ENCODE measurements at regions not wholly inside any gene's neighbourhood (a gene's known extent, or its start where the extent isn't known, plus 50 kb on each side); places are given as distances from the start of the nearest gene placed in this dataset.

DNA sequence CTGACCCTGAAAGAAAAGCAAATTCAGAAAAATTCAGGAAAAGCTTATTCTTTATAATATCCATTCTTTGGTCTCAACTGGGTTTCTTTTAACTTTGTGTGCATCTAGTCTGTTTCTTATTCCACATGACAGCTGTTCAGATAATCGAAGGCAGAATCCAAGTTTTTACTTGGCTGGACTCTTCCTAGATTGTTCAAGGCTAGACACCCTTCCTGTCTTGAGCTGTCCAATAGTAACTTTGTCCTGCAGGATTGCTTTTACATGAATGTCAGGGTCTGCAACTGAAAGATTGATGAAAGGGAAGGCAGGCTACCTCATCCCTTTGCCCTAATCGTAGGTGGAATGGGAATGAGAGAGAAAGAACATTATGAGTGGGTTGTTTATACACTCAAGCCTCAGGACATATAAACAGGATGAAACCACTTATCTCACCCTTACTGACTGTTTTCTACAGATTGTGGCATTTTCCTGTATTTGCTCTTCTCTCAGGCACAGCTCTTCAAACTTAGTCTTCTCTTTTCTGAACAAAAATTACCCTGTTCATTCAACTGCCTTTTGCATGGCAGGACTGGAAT lies 76.9 kb downstream of the LEPR start:
- DNase-seq = no peak
- H3K27ac ChIP-seq (ENCODE audit: low read depth, low read length) = no peak overlapping the region
- Mint-ChIP-seq H3K36me3 (peaks cover 0 to 17% of the 10 kb centered on the region in 2 donors), H3K4me3 (no peak overlapping the region), H3K27ac (no peak overlapping the region), H3K9me3 (peaks cover 0 to 2% (median 0%) of the 10 kb centered on the region in 8 donors), H3K27me3 (peaks cover 0 to 3% of the 10 kb centered on the region in 2 donors), H3K4me1 (no peaks in the 10 kb centered on the region)
- no peaks in the 10 kb centered on the region for H3K4me1 ChIP-seq (ENCODE audit: insufficient read depth, low read length)
- POLR2A ChIA-PET (ENCODE audit: partially characterized antibody) = no interaction called here
- H3K36me3 ChIP-seq (ENCODE audit: insufficient read depth, low read length) = no peaks in the 10 kb centered on the region
- intact Hi-C loops (cut with micrococcal nuclease) = no loop called here
- no peaks in the 10 kb centered on the region for H3K27me3 ChIP-seq (ENCODE audit: insufficient read depth, low read length)
- CTCF ChIA-PET (ENCODE audit: partially characterized antibody) = no interaction called here
- no peak overlapping the region for H3K4me3 ChIP-seq (ENCODE audit: low read length in 2 of 2)
- no peaks in the 10 kb centered on the region for H3K9me3 ChIP-seq (ENCODE audit: control insufficient read depth in 1 of 2, low read length in 2 of 2)

DNA sequence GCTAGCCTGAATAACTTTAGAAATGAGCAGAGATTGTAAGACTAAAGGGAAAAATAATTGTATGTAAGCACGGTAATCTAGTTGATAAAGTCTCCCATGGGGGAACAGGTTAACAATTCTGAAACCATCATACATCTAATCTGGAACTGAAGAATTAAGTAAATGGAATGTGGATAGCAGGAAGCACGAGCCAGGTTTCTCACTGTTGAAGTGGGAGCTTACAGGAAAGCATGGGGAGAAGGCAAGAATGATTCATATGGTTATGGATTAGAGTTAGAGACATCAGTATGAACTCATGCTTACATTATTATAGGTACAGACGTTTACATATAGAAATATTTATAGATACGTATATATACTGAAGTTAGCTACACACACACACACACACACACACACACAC lies 83.0 kb downstream of the LEPR start:
- Histone ChIP-seq H3K27me3 (ENCODE audit: insufficient read depth, low read length) (no peaks in the 10 kb centered on the region), H3K36me3 (ENCODE audit: insufficient read depth, low read length) (no peaks in the 10 kb centered on the region), H3K4me1 (ENCODE audit: insufficient read depth, low read length) (no peaks in the 10 kb centered on the region), H3K4me3 (ENCODE audit: low read length in 2 of 2) (no peak overlapping the region), H3K9me3 (ENCODE audit: control insufficient read depth in 1 of 2, low read length in 2 of 2) (no peaks in the 10 kb centered on the region), H3K27ac (ENCODE audit: low read depth, low read length) (no peak overlapping the region)
- ChIA-PET POLR2A (ENCODE audit: partially characterized antibody) (interaction anchor here (0.7 kb wide), 1 partner anchor 1415 kb away, joined by 3 read pairs; no protein-coding TSS in a partner anchor), CTCF (ENCODE audit: partially characterized antibody) (no interaction called here)
- Mint-ChIP-seq H3K27me3 (no peaks in the 10 kb centered on the region), H3K4me3 (no peak overlapping the region), H3K27ac (no peak overlapping the region), H3K4me1 (no peaks in the 10 kb centered on the region), H3K9me3 (peaks cover 0 to 7% (median 0%) of the 10 kb centered on the region in 8 donors), H3K36me3 (peaks cover 0 to 6% of the 10 kb centered on the region in 2 donors)
- intact Hi-C loops (cut with micrococcal nuclease) = no loop called here
- no peak for DNase-seq

DNA sequence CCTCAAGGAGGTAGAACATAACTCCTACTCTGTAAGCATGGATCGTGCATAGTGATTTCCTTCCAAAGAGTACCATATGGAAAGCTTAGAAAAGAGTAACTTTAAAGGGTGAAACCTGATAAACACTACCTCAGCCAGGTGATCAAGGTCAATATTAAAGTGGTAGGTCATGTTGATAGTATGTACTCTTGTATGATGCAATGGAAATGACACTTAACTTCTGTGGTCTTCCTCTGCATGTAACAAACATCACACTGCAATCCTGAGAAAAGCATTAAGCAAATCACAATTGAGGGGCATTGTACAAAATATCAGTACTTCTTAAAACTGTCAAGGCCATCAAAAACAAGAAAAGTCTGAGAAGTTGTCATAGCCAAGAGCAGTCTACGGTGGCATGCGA lies 83.8 kb downstream of the LEPR start:
- Mint-ChIP-seq H3K4me3 (no peak overlapping the region), H3K36me3 (peaks cover 0 to 6% of the 10 kb centered on the region in 2 donors), H3K27ac (no peak overlapping the region), H3K9me3 (peaks cover 0 to 10% (median 0%) of the 10 kb centered on the region in 8 donors), H3K27me3 (no peaks in the 10 kb centered on the region), H3K4me1 (no peaks in the 10 kb centered on the region)
- Histone ChIP-seq H3K9me3 (ENCODE audit: control insufficient read depth in 1 of 2, low read length in 2 of 2) (no peaks in the 10 kb centered on the region), H3K27ac (ENCODE audit: low read depth, low read length) (no peak overlapping the region), H3K4me1 (ENCODE audit: insufficient read depth, low read length) (no peaks in the 10 kb centered on the region), H3K36me3 (ENCODE audit: insufficient read depth, low read length) (no peaks in the 10 kb centered on the region), H3K27me3 (ENCODE audit: insufficient read depth, low read length) (no peaks in the 10 kb centered on the region), H3K4me3 (ENCODE audit: low read length in 2 of 2) (no peak overlapping the region)
- intact Hi-C loops (cut with micrococcal nuclease) = no loop called here
- POLR2A ChIA-PET (ENCODE audit: partially characterized antibody) = no interaction called here
- DNase-seq = no peak
- CTCF ChIA-PET (ENCODE audit: partially characterized antibody) = no interaction called here

DNA sequence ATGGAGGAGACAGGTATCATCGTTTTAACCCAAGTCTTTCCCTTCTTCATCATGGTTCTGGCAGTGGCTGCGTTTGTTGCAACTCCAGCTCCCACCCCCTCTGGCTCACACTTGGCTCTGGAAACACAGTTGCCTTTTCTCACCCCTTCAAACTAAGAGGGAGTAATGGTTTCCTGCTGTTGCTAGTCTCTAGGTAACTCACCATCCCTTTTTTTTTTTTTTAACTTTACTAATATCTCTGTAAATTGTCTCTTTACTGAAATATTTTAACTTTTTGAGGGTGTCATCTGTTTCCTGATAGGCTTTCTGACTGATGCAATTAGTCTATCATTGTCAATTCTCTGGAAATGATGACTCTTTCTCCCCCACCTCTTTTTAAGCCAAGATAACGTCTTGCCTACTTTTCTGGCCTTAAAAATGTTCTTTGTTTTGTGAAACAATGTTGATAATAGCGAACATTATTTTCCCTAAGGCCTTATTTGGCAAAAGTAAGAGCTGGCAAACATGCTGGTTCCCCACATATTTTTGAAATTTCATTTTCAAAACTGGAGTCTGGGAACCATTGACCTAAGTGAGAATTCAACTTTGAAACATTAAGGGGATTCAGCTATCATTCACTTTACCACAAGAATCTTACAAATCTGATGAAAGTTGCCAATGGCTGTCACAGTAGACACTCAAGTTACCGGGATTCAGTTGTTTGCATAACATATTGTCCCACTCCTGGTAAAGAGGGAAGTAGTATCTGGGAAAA lies 85.3 kb downstream of the LEPR start:
- no peaks in the 10 kb centered on the region for H3K4me1 Mint-ChIP-seq
- POLR2A ChIA-PET (ENCODE audit: partially characterized antibody) = no interaction called here
- no peak overlapping the region for H3K27ac Mint-ChIP-seq
- no peaks in the 10 kb centered on the region for H3K27me3 ChIP-seq (ENCODE audit: insufficient read depth, low read length)
- no peaks in the 10 kb centered on the region for H3K27me3 Mint-ChIP-seq
- H3K27ac ChIP-seq (ENCODE audit: low read depth, low read length) = no peak overlapping the region
- H3K4me1 ChIP-seq (ENCODE audit: insufficient read depth, low read length) = no peaks in the 10 kb centered on the region
- H3K4me3 Mint-ChIP-seq = no peak overlapping the region
- intact Hi-C loops (cut with micrococcal nuclease) = no loop called here
- peaks cover 0 to 10% (median 0%) of the 10 kb centered on the region in 8 donors for H3K9me3 Mint-ChIP-seq
- CTCF ChIA-PET (ENCODE audit: partially characterized antibody) = no interaction called here
- H3K9me3 ChIP-seq (ENCODE audit: control insufficient read depth in 1 of 2, low read length in 2 of 2) = no peaks in the 10 kb centered on the region
- DNase-seq = no peak
- H3K36me3 Mint-ChIP-seq = no peaks in the 10 kb centered on the region
- H3K36me3 ChIP-seq (ENCODE audit: insufficient read depth, low read length) = no peaks in the 10 kb centered on the region
- no peak overlapping the region for H3K4me3 ChIP-seq (ENCODE audit: low read length in 2 of 2)

DNA sequence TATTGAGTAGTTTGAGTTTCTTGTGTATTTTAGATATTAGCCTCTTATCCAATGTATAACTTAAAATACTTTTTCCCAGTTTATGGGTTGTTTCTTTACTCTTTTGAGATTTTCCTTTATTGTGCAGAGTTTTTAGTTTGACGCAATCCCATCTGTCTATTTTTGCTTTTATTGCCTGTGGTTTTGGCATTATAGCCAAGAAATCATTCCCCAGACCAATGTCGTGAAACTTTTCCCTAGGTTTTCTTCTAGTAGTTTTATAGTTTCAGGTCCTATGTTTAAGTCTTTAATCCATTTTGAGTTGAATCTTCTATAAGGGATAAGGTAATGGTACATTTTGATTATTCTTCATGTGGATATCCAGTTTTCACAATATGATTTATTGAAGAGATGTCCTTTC lies 87.6 kb downstream of the LEPR start:
- Mint-ChIP-seq H3K27me3 (no peaks in the 10 kb centered on the region), H3K9me3 (peaks cover 0 to 10% (median 0%) of the 10 kb centered on the region in 8 donors), H3K4me1 (no peaks in the 10 kb centered on the region), H3K27ac (no peak overlapping the region), H3K4me3 (no peak overlapping the region), H3K36me3 (no peaks in the 10 kb centered on the region)
- Histone ChIP-seq H3K27ac (ENCODE audit: low read depth, low read length) (no peak overlapping the region), H3K4me1 (ENCODE audit: insufficient read depth, low read length) (no peaks in the 10 kb centered on the region), H3K27me3 (ENCODE audit: insufficient read depth, low read length) (no peaks in the 10 kb centered on the region), H3K36me3 (ENCODE audit: insufficient read depth, low read length) (no peaks in the 10 kb centered on the region), H3K9me3 (ENCODE audit: control insufficient read depth in 1 of 2, low read length in 2 of 2) (no peaks in the 10 kb centered on the region), H3K4me3 (ENCODE audit: low read length in 2 of 2) (no peak overlapping the region)
- ChIA-PET POLR2A (ENCODE audit: partially characterized antibody) (no interaction called here), CTCF (ENCODE audit: partially characterized antibody) (no interaction called here)
- DNase-seq = no peak
- intact Hi-C loops (cut with micrococcal nuclease) = no loop called here

DNA sequence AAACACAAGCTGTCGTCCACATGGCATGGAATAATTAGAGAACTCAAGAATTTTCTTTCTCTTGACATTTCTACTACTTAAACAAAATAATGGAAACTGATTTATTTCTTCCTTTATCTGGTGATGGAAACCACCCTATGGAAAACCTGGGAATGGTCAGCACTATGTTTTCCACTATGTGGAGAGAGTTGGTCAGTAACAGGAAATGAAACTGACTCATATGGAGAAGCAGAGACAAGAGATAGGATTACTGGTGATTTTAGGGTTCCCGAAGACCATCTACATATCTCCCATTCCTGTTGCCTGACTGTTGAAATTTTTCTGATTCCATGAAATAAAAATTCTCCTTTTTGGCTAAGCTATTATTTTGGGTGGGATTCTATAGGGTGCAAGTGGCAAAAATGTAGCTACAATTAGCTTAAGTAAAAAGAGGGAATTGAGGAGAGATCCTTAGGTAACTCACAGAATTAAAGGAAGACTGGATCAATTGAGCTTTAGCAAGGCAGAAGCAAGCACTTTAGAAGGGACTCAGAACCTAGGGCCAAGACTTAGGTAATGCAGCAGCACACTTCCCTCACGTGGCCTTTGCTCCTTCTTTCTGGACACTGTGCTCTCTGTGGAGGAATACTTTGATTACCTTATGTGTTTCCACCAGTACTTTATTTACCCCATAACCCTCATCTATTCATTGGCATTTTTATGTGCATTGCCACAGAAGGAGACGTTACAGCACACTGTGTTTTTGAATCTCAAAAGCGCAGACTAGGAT lies 89.6 kb downstream of the LEPR start:
- no peak overlapping the region for H3K27ac Mint-ChIP-seq
- no peaks in the 10 kb centered on the region for H3K27me3 Mint-ChIP-seq
- Histone ChIP-seq H3K9me3 (ENCODE audit: control insufficient read depth in 1 of 2, low read length in 2 of 2) (no peaks in the 10 kb centered on the region), H3K36me3 (ENCODE audit: insufficient read depth, low read length) (no peaks in the 10 kb centered on the region), H3K27me3 (ENCODE audit: insufficient read depth, low read length) (no peaks in the 10 kb centered on the region), H3K27ac (ENCODE audit: low read depth, low read length) (no peak overlapping the region), H3K4me3 (ENCODE audit: low read length in 2 of 2) (no peak overlapping the region), H3K4me1 (ENCODE audit: insufficient read depth, low read length) (no peaks in the 10 kb centered on the region)
- CTCF ChIA-PET (ENCODE audit: partially characterized antibody) = interaction anchor here (1.0 kb wide), 1 partner anchor 177 kb away, joined by 3 read pairs; no protein-coding TSS in a partner anchor
- no peak for DNase-seq
- intact Hi-C loops (cut with micrococcal nuclease) = no loop called here
- no peak overlapping the region for H3K4me3 Mint-ChIP-seq
- no peaks in the 10 kb centered on the region for H3K36me3 Mint-ChIP-seq
- POLR2A ChIA-PET (ENCODE audit: partially characterized antibody) = no interaction called here
- H3K4me1 Mint-ChIP-seq = no peaks in the 10 kb centered on the region
- peaks cover 0 to 10% (median 0%) of the 10 kb centered on the region in 8 donors for H3K9me3 Mint-ChIP-seq

DNA sequence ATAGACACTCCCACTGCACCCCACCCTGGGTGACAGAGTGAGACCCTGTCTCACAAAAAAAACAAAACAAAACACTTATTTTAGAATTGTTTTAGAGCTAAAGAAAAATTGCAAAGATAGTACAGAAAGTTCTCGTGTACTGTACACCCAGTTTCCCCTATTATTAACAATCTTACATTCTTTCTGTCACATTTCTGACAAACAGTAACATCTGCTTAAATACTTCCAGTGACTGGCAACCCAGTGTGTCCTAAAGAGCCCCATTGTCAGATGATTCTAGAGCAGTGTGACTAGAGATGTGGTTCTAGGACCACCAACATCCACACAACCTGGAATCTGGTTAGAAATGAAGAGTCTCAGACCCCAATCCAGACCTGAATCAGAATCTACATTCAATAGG lies 90.5 kb downstream of the LEPR start:
- Histone ChIP-seq H3K27me3 (ENCODE audit: insufficient read depth, low read length) (no peaks in the 10 kb centered on the region), H3K4me1 (ENCODE audit: insufficient read depth, low read length) (no peaks in the 10 kb centered on the region), H3K9me3 (ENCODE audit: control insufficient read depth in 1 of 2, low read length in 2 of 2) (no peaks in the 10 kb centered on the region), H3K27ac (ENCODE audit: low read depth, low read length) (no peak overlapping the region), H3K36me3 (ENCODE audit: insufficient read depth, low read length) (no peaks in the 10 kb centered on the region), H3K4me3 (ENCODE audit: low read length in 2 of 2) (no peak overlapping the region)
- ChIA-PET CTCF (ENCODE audit: partially characterized antibody) (no interaction called here), POLR2A (ENCODE audit: partially characterized antibody) (no interaction called here)
- Mint-ChIP-seq H3K36me3 (no peaks in the 10 kb centered on the region), H3K4me1 (no peaks in the 10 kb centered on the region), H3K27ac (no peak overlapping the region), H3K27me3 (no peaks in the 10 kb centered on the region), H3K4me3 (no peak overlapping the region), H3K9me3 (peaks cover 0 to 7% (median 0%) of the 10 kb centered on the region in 8 donors)
- DNase-seq = no peak
- intact Hi-C loops (cut with micrococcal nuclease) = no loop called here

Measured in CD4-positive, alpha-beta memory T cell (primary cell).